ENCODE measurements at regions not wholly inside any gene's neighbourhood (a gene's known extent, or its start where the extent isn't known, plus 50 kb on each side); places are given as distances from the start of the nearest gene placed in this dataset.

GRCh38 chr10:63735305-63735704 lies 214.1 kb downstream of the REEP3 start:
- no peak for DNase-seq
- no peaks in the 10 kb centered on the region for H3K27me3 Mint-ChIP-seq
- no peaks in the 10 kb centered on the region for H3K4me1 Mint-ChIP-seq
- intact Hi-C loops (cut with micrococcal nuclease) = no loop called here
- TF ChIP-seq CTCF (IDR thresholded peaks at IDR 0.05) = no peak
- no peak overlapping the region for H3K4me3 Mint-ChIP-seq
- no peaks in the 10 kb centered on the region for H3K36me3 Mint-ChIP-seq (ENCODE audit: low read depth)
- no peak for ATAC-seq (ENCODE audit: low read depth)
- ChIA-PET CTCF (no interaction called here), POLR2A (no interaction called here)
- H3K9me3 Mint-ChIP-seq = no peaks in the 10 kb centered on the region
- no peak overlapping the region for H3K27ac Mint-ChIP-seq

- Mint-ChIP-seq H3K4me1 (no peaks in the 10 kb centered on the region), H3K4me3 (no peak overlapping the region), H3K36me3 (ENCODE audit: low read depth) (no peaks in the 10 kb centered on the region), H3K9me3 (no peaks in the 10 kb centered on the region), H3K27me3 (no peaks in the 10 kb centered on the region), H3K27ac (no peak overlapping the region)
- POLR2A ChIA-PET = no interaction called here
- no peak for TF ChIP-seq CTCF (IDR thresholded peaks at IDR 0.05)
- intact Hi-C loops (cut with micrococcal nuclease) = no loop called here
- DNase-seq (no peak), ATAC-seq (ENCODE audit: low read depth) (no peak)
- CTCF ChIA-PET = no interaction called here
These were observed 217.2 kb downstream of the REEP3 start for GRCh38 chr10:63738410-63738809.

- Mint-ChIP-seq H3K9me3 (no peaks in the 10 kb centered on the region), H3K4me1 (no peaks in the 10 kb centered on the region), H3K27ac (no peak overlapping the region), H3K36me3 (ENCODE audit: low read depth) (no peaks in the 10 kb centered on the region), H3K4me3 (no peak overlapping the region), H3K27me3 (no peaks in the 10 kb centered on the region)
- intact Hi-C loops (cut with micrococcal nuclease) = no loop called here
- no peak for ATAC-seq (ENCODE audit: low read depth)
- TF ChIP-seq CTCF (IDR thresholded peaks at IDR 0.05) = no peak
- ChIA-PET CTCF (no interaction called here), POLR2A (no interaction called here)
- DNase-seq = no peak
These were observed 223.1 kb downstream of the REEP3 start for GRCh38 chr10:63744060-63744941.

GRCh38 chr10:63749915-63750314 lies 228.7 kb downstream of the REEP3 start:
- CTCF ChIA-PET = no interaction called here
- no peak for TF ChIP-seq CTCF (IDR thresholded peaks at IDR 0.05)
- DNase-seq = no peak
- POLR2A ChIA-PET = no interaction called here
- H3K27me3 Mint-ChIP-seq = peaks cover 3% of the 10 kb centered on the region
- intact Hi-C loops (cut with micrococcal nuclease) = no loop called here
- H3K4me1 Mint-ChIP-seq = no peaks in the 10 kb centered on the region
- H3K27ac Mint-ChIP-seq = no peak overlapping the region
- H3K36me3 Mint-ChIP-seq (ENCODE audit: low read depth) = no peaks in the 10 kb centered on the region
- ATAC-seq (ENCODE audit: low read depth) = no peak
- H3K4me3 Mint-ChIP-seq = no peak overlapping the region
- peaks cover 4% of the 10 kb centered on the region for H3K9me3 Mint-ChIP-seq

- Mint-ChIP-seq H3K4me1 (no peaks in the 10 kb centered on the region), H3K36me3 (ENCODE audit: low read depth) (no peaks in the 10 kb centered on the region), H3K4me3 (no peak overlapping the region), H3K27ac (no peak overlapping the region), H3K9me3 (peaks cover 7% of the 10 kb centered on the region), H3K27me3 (peaks cover 5% of the 10 kb centered on the region)
- TF ChIP-seq CTCF (IDR thresholded peaks at IDR 0.05) = no peak
- ATAC-seq (ENCODE audit: low read depth) (no peak), DNase-seq (no peak)
- ChIA-PET POLR2A (no interaction called here), CTCF (no interaction called here)
- intact Hi-C loops (cut with micrococcal nuclease) = no loop called here
These were observed 230.6 kb downstream of the REEP3 start for GRCh38 chr10:63751836-63752235.
